ENCODE measurements at regions not wholly inside any gene's neighbourhood (a gene's known extent, or its start where the extent isn't known, plus 50 kb on each side); places are given as distances from the start of the nearest gene placed in this dataset.

- intact Hi-C loops (cut with DNase I) = no loop called here
- H3K27ac ChIP-seq = no peak overlapping the region
- ATAC-seq (no peak), DNase-seq (no peak)
- H3K36me3 ChIP-seq = no peaks in the 10 kb centered on the region
- no peaks in the 10 kb centered on the region for H3K9me3 ChIP-seq
- no peak for TF ChIP-seq CTCF (IDR thresholded peaks at IDR 0.05)
- no peak overlapping the region for H3K4me3 ChIP-seq
- no peaks in the 10 kb centered on the region for H3K27me3 ChIP-seq (ENCODE audit: low read depth)
- H3K4me1 ChIP-seq = no peaks in the 10 kb centered on the region
Observed at GRCh38 chr18:23342506-23342905, 110.6 kb upstream of the RIOK3 start.

- no peaks in the 10 kb centered on the region for H3K36me3 ChIP-seq
- no peaks in the 10 kb centered on the region for H3K4me1 ChIP-seq
- no peak for TF ChIP-seq CTCF (IDR thresholded peaks at IDR 0.05)
- H3K9me3 ChIP-seq = no peaks in the 10 kb centered on the region
- no peak overlapping the region for H3K4me3 ChIP-seq
- H3K27ac ChIP-seq = no peak overlapping the region
- no peak for ATAC-seq
- DNase-seq = no peak
- intact Hi-C loops (cut with DNase I) = no loop called here
- no peaks in the 10 kb centered on the region for H3K27me3 ChIP-seq (ENCODE audit: low read depth)
Observed at GRCh38 chr18:23350188-23350587, 102.9 kb upstream of the RIOK3 start.

DNA sequence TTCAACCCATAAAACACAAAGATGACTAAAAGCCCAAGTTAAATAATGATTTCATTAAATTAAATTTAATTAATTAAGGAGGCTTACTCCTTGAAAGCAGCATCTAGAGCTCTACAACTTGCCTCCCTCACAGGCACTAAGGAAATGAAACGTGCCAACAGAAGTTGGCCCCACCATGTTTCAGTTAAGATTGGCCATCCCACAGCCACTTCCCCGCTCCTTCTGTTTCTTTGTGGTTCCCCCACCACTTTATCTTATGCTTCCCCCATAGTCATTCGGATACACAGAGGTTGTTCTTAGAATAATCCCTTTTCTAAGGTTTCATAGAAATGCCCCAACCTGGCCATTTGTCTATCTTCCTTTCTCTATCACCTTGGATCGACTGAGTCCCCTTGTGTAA is 101.6 kb upstream of the RIOK3 start:
- TF ChIP-seq CTCF (IDR thresholded peaks at IDR 0.05) = no peak
- intact Hi-C loops (cut with DNase I) = no loop called here
- Histone ChIP-seq H3K27me3 (ENCODE audit: low read depth) (no peaks in the 10 kb centered on the region), H3K36me3 (no peaks in the 10 kb centered on the region), H3K4me1 (peaks cover 8% of the 10 kb centered on the region), H3K9me3 (no peaks in the 10 kb centered on the region), H3K27ac (no peak overlapping the region), H3K4me3 (no peak overlapping the region)
- ATAC-seq (no peak), DNase-seq (no peak)

DNA sequence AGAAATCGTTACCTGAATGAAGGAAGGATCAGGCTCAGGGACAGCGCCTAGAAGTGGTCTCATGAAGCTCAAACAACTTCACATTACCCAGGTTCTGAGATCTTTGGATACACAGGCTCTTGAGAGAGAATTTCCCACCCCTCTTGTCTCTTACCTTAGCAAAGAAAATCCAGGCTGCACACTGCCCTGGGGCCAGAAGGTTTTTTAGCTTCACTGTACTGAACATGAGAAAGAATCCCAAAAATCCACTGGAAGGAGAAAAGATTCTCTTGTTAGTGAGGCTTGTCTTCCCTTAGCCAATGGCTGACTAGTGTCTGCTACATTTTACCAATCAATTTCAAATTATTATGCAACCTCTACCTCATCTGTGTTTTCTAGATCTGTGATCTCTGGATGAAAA is 101.0 kb upstream of the RIOK3 start:
- ATAC-seq = no peak
- Histone ChIP-seq H3K4me1 (peaks cover 13% of the 10 kb centered on the region), H3K27ac (no peak overlapping the region), H3K36me3 (no peaks in the 10 kb centered on the region), H3K9me3 (no peaks in the 10 kb centered on the region), H3K27me3 (ENCODE audit: low read depth) (no peaks in the 10 kb centered on the region), H3K4me3 (no peak overlapping the region)
- no peak for TF ChIP-seq CTCF (IDR thresholded peaks at IDR 0.05)
- no peak for DNase-seq
- intact Hi-C loops (cut with DNase I) = no loop called here

GRCh38 chr18:23353459-23353858 is 99.6 kb upstream of the RIOK3 start:
- intact Hi-C loops (cut with DNase I) = no loop called here
- no peak for ATAC-seq

More at GRCh38 chr18:23353459-23353858, 99.6 kb upstream of the RIOK3 start:
- Histone ChIP-seq H3K36me3 (no peaks in the 10 kb centered on the region), H3K9me3 (no peaks in the 10 kb centered on the region), H3K4me1 (peaks cover 25% of the 10 kb centered on the region), H3K27ac (no peak overlapping the region), H3K27me3 (ENCODE audit: low read depth) (no peaks in the 10 kb centered on the region), H3K4me3 (no peak overlapping the region)
- TF ChIP-seq CTCF (IDR thresholded peaks at IDR 0.05) = no peak
- no peak for DNase-seq
